ENCODE measurements at regions not wholly inside any gene's neighbourhood (a gene's known extent, or its start where the extent isn't known, plus 50 kb on each side); places are given as distances from the start of the nearest gene placed in this dataset.

DNA sequence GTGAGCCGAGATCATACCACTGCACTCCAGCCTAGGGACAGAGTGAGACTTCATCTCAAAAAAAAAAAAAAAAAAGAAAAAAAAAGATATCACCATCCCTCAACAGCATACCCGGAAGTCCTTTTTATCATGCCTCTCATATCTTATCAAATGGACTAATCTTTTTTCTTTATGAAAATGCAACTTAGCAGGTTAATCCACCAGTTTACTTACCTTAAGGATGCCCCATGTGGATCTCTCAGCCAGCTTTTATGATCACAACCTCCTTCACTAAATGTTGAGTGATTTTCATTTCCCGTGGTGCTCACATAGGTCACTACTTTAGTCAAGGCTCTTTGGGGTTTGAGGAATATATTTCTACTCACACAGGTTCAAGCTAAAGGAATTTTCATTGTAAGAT lies 248.8 kb upstream of the TBX3 start:
- TF ChIP-seq, protein P1, sequence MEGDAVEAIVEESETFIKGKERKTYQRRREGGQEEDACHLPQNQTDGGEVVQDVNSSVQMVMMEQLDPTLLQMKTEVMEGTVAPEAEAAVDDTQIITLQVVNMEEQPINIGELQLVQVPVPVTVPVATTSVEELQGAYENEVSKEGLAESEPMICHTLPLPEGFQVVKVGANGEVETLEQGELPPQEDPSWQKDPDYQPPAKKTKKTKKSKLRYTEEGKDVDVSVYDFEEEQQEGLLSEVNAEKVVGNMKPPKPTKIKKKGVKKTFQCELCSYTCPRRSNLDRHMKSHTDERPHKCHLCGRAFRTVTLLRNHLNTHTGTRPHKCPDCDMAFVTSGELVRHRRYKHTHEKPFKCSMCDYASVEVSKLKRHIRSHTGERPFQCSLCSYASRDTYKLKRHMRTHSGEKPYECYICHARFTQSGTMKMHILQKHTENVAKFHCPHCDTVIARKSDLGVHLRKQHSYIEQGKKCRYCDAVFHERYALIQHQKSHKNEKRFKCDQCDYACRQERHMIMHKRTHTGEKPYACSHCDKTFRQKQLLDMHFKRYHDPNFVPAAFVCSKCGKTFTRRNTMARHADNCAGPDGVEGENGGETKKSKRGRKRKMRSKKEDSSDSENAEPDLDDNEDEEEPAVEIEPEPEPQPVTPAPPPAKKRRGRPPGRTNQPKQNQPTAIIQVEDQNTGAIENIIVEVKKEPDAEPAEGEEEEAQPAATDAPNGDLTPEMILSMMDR (IDR thresholded peaks at IDR 0.05): no peak
- TF ChIP-seq EZH2phosphoT487 (IDR thresholded peaks at IDR 0.05): no peak
- TF ChIP-seq EZH2 (IDR thresholded peaks at IDR 0.05): no peak
